H9 (cell line): ENCODE measurements at regions not wholly inside any gene's neighbourhood (a gene's known extent, or its start where the extent isn't known, plus 50 kb on each side); places are given as distances from the start of the nearest gene placed in this dataset.

Experiments
- DNase-seq: peaks from one replicate; pipeline ENCODE4 v3.0.0-alpha.2; 2017
- H2AFZ ChIP-seq: one replicate; pipeline ENCODE4 v1.6.1; 2013; ENCODE audit warnings: mild to moderate bottlenecking, low read length, control low read depth, moderate library complexity
- H2AK5ac ChIP-seq: 2 replicates; pipeline ENCODE4 v1.6.1; 2013; ENCODE audit warnings: low read length, control low read depth, mixed read lengths; ENCODE audit not compliant: insufficient read length
- H2BK120ac ChIP-seq: one replicate; pipeline ENCODE4 v1.6.1; 2013; ENCODE audit warnings: low read depth, mild to moderate bottlenecking, low read length, control low read depth, inconsistent platforms; ENCODE audit not compliant: poor library complexity, severe bottlenecking
- H2BK12ac ChIP-seq: 2 replicates; pipeline ENCODE4 v1.6.1; 2013; ENCODE audit warnings: low read length, control low read depth, mixed read lengths, low read depth; ENCODE audit not compliant: insufficient read length
- H2BK15ac ChIP-seq: 2 replicates; pipeline ENCODE4 v1.6.1; 2013; ENCODE audit warnings: low read depth, low read length, control low read depth
- H2BK20ac ChIP-seq: one replicate; pipeline ENCODE4 v1.6.1; 2013; ENCODE audit warnings: low read depth, mild to moderate bottlenecking, low read length, control low read depth, inconsistent platforms; ENCODE audit not compliant: poor library complexity, severe bottlenecking
- H2BK5ac ChIP-seq: 2 replicates; pipeline ENCODE4 v1.6.1; 2013; ENCODE audit warnings: low read length, control low read depth, mixed read lengths; ENCODE audit not compliant: insufficient read length
- H3K14ac ChIP-seq: 2 replicates; pipeline ENCODE4 v1.6.1; 2013; ENCODE audit warnings: low read length, control low read depth; ENCODE audit not compliant: insufficient read depth
- H3K18ac ChIP-seq: 2 replicates; pipeline ENCODE4 v1.6.1; 2013; ENCODE audit warnings: low read depth, mild to moderate bottlenecking, mixed read lengths, low read length, control low read depth; ENCODE audit not compliant: insufficient read length
- H3K23ac ChIP-seq: 2 replicates; pipeline ENCODE4 v1.6.1; 2013; ENCODE audit warnings: low read length, control low read depth, mixed read lengths, low read depth; ENCODE audit not compliant: insufficient read length
- H3K23me2 ChIP-seq: 2 replicates; pipeline ENCODE4 v1.6.1; 2013; ENCODE audit warnings: low read depth, mild to moderate bottlenecking, mixed read lengths, low read length, control low read depth; ENCODE audit not compliant: insufficient read length, poor library complexity, severe bottlenecking
- H3K27ac ChIP-seq: 2 replicates; pipeline ENCODE4 v1.5.1; 2013; ENCODE audit warnings: low read length, control low read depth, mixed read lengths, low read depth; ENCODE audit not compliant: insufficient read length
- H3K27me3 ChIP-seq: 2 replicates; pipeline ENCODE4 v1.6.1; 2013; ENCODE audit warnings: low read length, control low read depth, inconsistent platforms; ENCODE audit not compliant: insufficient read depth
- H3K4ac ChIP-seq: 2 replicates; pipeline ENCODE4 v1.6.1; 2013; ENCODE audit warnings: low read depth, mild to moderate bottlenecking, control low read depth, inconsistent platforms, low read length, moderate library complexity
- H3K4me1 ChIP-seq: 2 replicates; pipeline ENCODE4 v1.6.1; 2013; ENCODE audit warnings: low read length, control low read depth, inconsistent platforms; ENCODE audit not compliant: insufficient read depth
- H3K4me2 ChIP-seq: 2 replicates; pipeline ENCODE4 v1.6.1; 2013; ENCODE audit warnings: low read length, control low read depth, mixed read lengths; ENCODE audit not compliant: insufficient read length, insufficient read depth
- H3K56ac ChIP-seq: 2 replicates; pipeline ENCODE4 v1.6.1; 2013; ENCODE audit warnings: low read depth, mild to moderate bottlenecking, mixed read lengths, low read length, control low read depth; ENCODE audit not compliant: insufficient read length
- H3K79me1 ChIP-seq: 2 replicates; pipeline ENCODE4 v1.6.1; 2013; ENCODE audit warnings: low read depth, mild to moderate bottlenecking, moderate library complexity, low read length, control low read depth, inconsistent platforms; ENCODE audit not compliant: insufficient read depth, poor library complexity, severe bottlenecking
- H3K79me2 ChIP-seq: 2 replicates; pipeline ENCODE4 v1.6.1; 2013; ENCODE audit warnings: low read length, control low read depth, inconsistent platforms; ENCODE audit not compliant: insufficient read depth
- H3K9ac ChIP-seq: 2 replicates; pipeline ENCODE4 v1.6.1; 2013; ENCODE audit warnings: low read length, control low read depth, mixed read lengths; ENCODE audit not compliant: insufficient read length; ENCODE audit errors: extremely low read depth
- H3K9me3 ChIP-seq: one replicate; pipeline ENCODE4 v1.6.1; 2013; ENCODE audit warnings: low read depth, low read length, inconsistent platforms; ENCODE audit not compliant: control insufficient read depth
- H3T11ph ChIP-seq: one replicate; pipeline ENCODE4 v1.6.1; 2013; ENCODE audit warnings: mild to moderate bottlenecking, low read length, control low read depth, inconsistent platforms
- H4K20me1 ChIP-seq: one replicate; pipeline ENCODE4 v1.6.1; 2013; ENCODE audit not compliant: control insufficient read depth, insufficient read length, insufficient read depth
- H4K5ac ChIP-seq: 2 replicates; pipeline ENCODE4 v1.6.1; 2013; ENCODE audit warnings: low read depth, mild to moderate bottlenecking, mixed read lengths, low read length, control low read depth; ENCODE audit not compliant: insufficient read length
- H4K8ac ChIP-seq: replicated peaks from 2 replicates; pipeline ENCODE4 v1.6.1; 2013; ENCODE audit warnings: low read length, control low read depth, mixed read lengths, low read depth; ENCODE audit not compliant: insufficient read length
- H4K91ac ChIP-seq: 2 replicates; pipeline ENCODE4 v1.6.1; 2013; ENCODE audit warnings: low read depth, mild to moderate bottlenecking, moderate library complexity, mixed read lengths, low read length, control low read depth; ENCODE audit not compliant: insufficient read length
- H3K27ac Mint-ChIP-seq, 3 experiments: 2 replicates in 2 of 3; 3 replicates in 1 of 3; pipeline ENCODE4 v1.8.0; 2020 to 2021; ENCODE audit warnings: mixed read lengths in 3 of 3, mild to moderate bottlenecking in 1 of 3, moderate library complexity in 1 of 3
- H3K27me3 Mint-ChIP-seq: 2 replicates; pipeline ENCODE4 v1.8.0; 2021; ENCODE audit warnings: low read depth, mild to moderate bottlenecking, moderate library complexity, mixed read lengths
- H3K36me3 Mint-ChIP-seq, 3 experiments: 2 replicates in 2 of 3; 3 replicates in 1 of 3; pipeline ENCODE4 v1.8.0; 2020 to 2021; ENCODE audit warnings: low read depth in 3 of 3, mixed read lengths in 3 of 3; ENCODE audit not compliant: insufficient read depth in 1 of 3
- H3K4me1 Mint-ChIP-seq, 2 experiments: 2 replicates each; pipeline ENCODE4 v1.8.0; 2020; ENCODE audit warnings: mixed read lengths in 2 of 2
- H3K4me3 Mint-ChIP-seq, 2 experiments: 2 replicates in 1 of 2; 3 replicates in 1 of 2; pipeline ENCODE4 v1.8.0; 2020 to 2021; ENCODE audit warnings: mild to moderate bottlenecking in 2 of 2, mixed read lengths in 2 of 2, moderate library complexity in 1 of 2
- H3K9me3 Mint-ChIP-seq, 2 experiments: 2 replicates in 1 of 2; 3 replicates in 1 of 2; pipeline ENCODE4 v1.8.0; 2020; ENCODE audit warnings: mild to moderate bottlenecking in 2 of 2, mixed read lengths in 2 of 2, moderate library complexity in 1 of 2
- WGBS: extraction: QIAGEN DNeasy Blood & Tissue Kit; methylation state at CpG from one replicate; pipeline ENCODE4 v1.1.7; 2013; ENCODE audit warnings: missing lambda C conversion rate, low lambda C conversion rate, mixed read lengths; ENCODE audit not compliant: insufficient read length; ENCODE audit errors: extremely low coverage; 5-methylcytosine and 5-hydroxymethylcytosine counted together
- TF ChIP-seq, protein P1 (sequence below): fragments of 200-600 bp; sonication (generic); conservative IDR thresholded peaks from 3 replicates; pipeline ENCODE4 v1.8.0; 2021; ENCODE audit warnings: antibody characterized with exemption, mild to moderate bottlenecking

DNA sequence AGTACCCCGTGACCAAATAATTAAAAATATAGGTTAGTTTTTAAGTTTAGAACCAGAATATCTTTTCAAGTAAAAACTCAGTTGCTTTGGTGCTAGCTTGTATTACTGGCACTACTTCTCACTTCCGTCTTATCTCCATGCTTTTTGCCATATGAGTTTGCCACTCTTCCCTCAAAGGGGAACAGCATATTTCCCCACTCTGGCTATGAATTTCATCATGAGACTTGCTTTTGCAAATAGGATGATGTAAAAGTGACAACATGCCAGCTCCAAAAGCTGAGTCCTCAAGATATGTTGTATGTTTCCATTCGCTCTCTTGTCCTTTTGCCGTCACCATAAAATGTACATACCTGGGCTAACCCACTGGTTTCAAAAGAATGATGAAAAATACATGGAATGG, 178.1 kb upstream of the SEMA3A start:
- no CpG with 5 or more reads among the region's 4 CpGs for WGBS

More for the DNA sequence above, 178.1 kb upstream of the SEMA3A start:
- Histone ChIP-seq H3K27ac (no peak overlapping the region), H3K4me1 (no peaks in the 10 kb centered on the region), H3K79me2 (no peaks in the 10 kb centered on the region), H3K9me3 (no peaks in the 10 kb centered on the region), H4K8ac (no peak overlapping the region), H2BK15ac (no peak overlapping the region), H2BK12ac (no peak overlapping the region), H4K91ac (no peak overlapping the region), H2BK20ac (no peak overlapping the region), H3K23ac (no peak overlapping the region), H3K18ac (no peak overlapping the region), H3K4ac (no peak overlapping the region), H3K79me1 (no peaks in the 10 kb centered on the region), H3K23me2 (no peaks in the 10 kb centered on the region), H2AK5ac (no peak overlapping the region), H4K5ac (no peak overlapping the region), H3T11ph (no peak overlapping the region), H3K4me2 (no peak overlapping the region), H2BK5ac (no peak overlapping the region), H3K9ac (no peak overlapping the region), H4K20me1 (no peaks in the 10 kb centered on the region), H2BK120ac (no peak overlapping the region), H3K56ac (no peak overlapping the region), H2AFZ (no peak overlapping the region), H3K14ac (no peak overlapping the region), H3K27me3 (no peaks in the 10 kb centered on the region)
- Mint-ChIP-seq H3K27ac (peak overlapping the region in 1 of 3 experiments; percentile 9; a peak in 1 of 7 replicates), H3K36me3 (no peaks in the 10 kb centered on the region; a peak in 1 of 7 replicates), H3K27me3 (no peaks in the 10 kb centered on the region), H3K4me3 (no peak overlapping the region), H3K4me1 (peaks cover 0 to 6% of the 10 kb centered on the region in 2 experiments; a peak in 1 of 4 replicates), H3K9me3 (no peaks in the 10 kb centered on the region)
- TF ChIP-seq, protein P1, sequence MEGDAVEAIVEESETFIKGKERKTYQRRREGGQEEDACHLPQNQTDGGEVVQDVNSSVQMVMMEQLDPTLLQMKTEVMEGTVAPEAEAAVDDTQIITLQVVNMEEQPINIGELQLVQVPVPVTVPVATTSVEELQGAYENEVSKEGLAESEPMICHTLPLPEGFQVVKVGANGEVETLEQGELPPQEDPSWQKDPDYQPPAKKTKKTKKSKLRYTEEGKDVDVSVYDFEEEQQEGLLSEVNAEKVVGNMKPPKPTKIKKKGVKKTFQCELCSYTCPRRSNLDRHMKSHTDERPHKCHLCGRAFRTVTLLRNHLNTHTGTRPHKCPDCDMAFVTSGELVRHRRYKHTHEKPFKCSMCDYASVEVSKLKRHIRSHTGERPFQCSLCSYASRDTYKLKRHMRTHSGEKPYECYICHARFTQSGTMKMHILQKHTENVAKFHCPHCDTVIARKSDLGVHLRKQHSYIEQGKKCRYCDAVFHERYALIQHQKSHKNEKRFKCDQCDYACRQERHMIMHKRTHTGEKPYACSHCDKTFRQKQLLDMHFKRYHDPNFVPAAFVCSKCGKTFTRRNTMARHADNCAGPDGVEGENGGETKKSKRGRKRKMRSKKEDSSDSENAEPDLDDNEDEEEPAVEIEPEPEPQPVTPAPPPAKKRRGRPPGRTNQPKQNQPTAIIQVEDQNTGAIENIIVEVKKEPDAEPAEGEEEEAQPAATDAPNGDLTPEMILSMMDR: no peak
- no peak for DNase-seq
